HCT116 (cell line): ENCODE measurements at regions not wholly inside any gene's neighbourhood (a gene's known extent, or its start where the extent isn't known, plus 50 kb on each side); places are given as distances from the start of the nearest gene placed in this dataset.

Experiments
- ATAC-seq: fragments of 200-7000 bp; cut with Tn5 transposase; 2 replicates; pipeline ENCODE4 v1.9.1; 2020; ENCODE audit warnings: mild to moderate bottlenecking, moderate library complexity
- BruUV-seq: library from RNA; stranded (reverse); fragments of 400-500 nt; replicated peaks from 2 replicates; lab custom pipeline; 2021; lab: Mats Ljungman, UMichigan
- CTCF ChIA-PET: fragments of 300-600 bp; sonication (Branson Sonifier 250); formaldehyde crosslinking; loops from one replicate; lab custom pipeline; 2021; ENCODE audit warnings: antibody characterized with exemption; lab: Charles Lee
- POLR2A ChIA-PET: fragments of 300-600, 350-600 bp; sonication (Branson Sonifier 250); formaldehyde crosslinking; loops from one replicate; lab custom pipeline; 2021; ENCODE audit warnings: antibody characterized with exemption; lab: Charles Lee
- RAD21 ChIA-PET, 2 experiments: fragments of 300-600 bp; sonication (Branson Sonifier 250); formaldehyde crosslinking; loops; one replicate each; lab custom pipeline; 2023; ENCODE audit warnings: low total read pairs in 2 of 2; ENCODE audit not compliant: uncharacterized antibody in 2 of 2, unreplicated experiment in 2 of 2, low non-redundant PET in 1 of 2; lab: Charles Lee
- DNase-seq: peaks from one replicate; pipeline ENCODE4 v3.0.0-alpha.2; 2010; ENCODE audit warnings: low read depth, low spot score
- H2AFZ ChIP-seq: fragments of 200-600 bp; shearing (Covaris generic), sonication (generic); 2 replicates; pipeline ENCODE4 v1.6.1; 2017; ENCODE audit warnings: low read depth, mixed run types, mixed read lengths, antibody characterized with exemption, low read length; ENCODE audit not compliant: poor library complexity, severe bottlenecking
- H3K27ac ChIP-seq: 2 replicates; pipeline ENCODE4 v1.5.1; 2012; ENCODE audit warnings: low read depth, low read length
- H3K27me3 ChIP-seq: fragments of 200-600 bp; sonication (generic); 2 replicates; pipeline ENCODE4 v1.6.1; 2016; ENCODE audit warnings: mixed run types, low read length, mixed read lengths; ENCODE audit not compliant: insufficient read depth
- H3K36me3 ChIP-seq, 2 experiments: fragments of 200-500 bp in 1 of 2; fragments of 200-600 bp in 1 of 2; sonication (Bioruptor generic) in 1 of 2; sonication (generic) in 1 of 2; 2 replicates each; pipeline versions ENCODE4 v1.5.1 to v1.6.1; 2014 to 2016; ENCODE audit warnings: low read length in 2 of 2, inconsistent platforms in 1 of 2, mixed read lengths in 1 of 2, mixed run types in 1 of 2; ENCODE audit not compliant: insufficient read depth in 2 of 2, control insufficient read depth in 1 of 2
- H3K4me1 ChIP-seq, 2 experiments: fragments of 200-600 bp in 1 of 2; sonication (generic) in 1 of 2; 2 replicates each; pipeline versions ENCODE4 v1.5.1 to v1.6.1; 2012 to 2017; ENCODE audit warnings: low read length in 2 of 2, inconsistent platforms in 1 of 2, mild to moderate bottlenecking in 1 of 2, mixed read lengths in 1 of 2, mixed run types in 1 of 2, moderate library complexity in 1 of 2; ENCODE audit not compliant: insufficient read depth in 2 of 2, control insufficient read depth in 1 of 2
- H3K4me2 ChIP-seq: fragments of 200-600 bp; sonication (generic); 2 replicates; pipeline ENCODE4 v1.6.1; 2017; ENCODE audit warnings: mixed run types, low read length, mixed read lengths
- H3K4me3 ChIP-seq, 2 experiments: fragments of 200-600 bp in 1 of 2; sonication (generic) in 1 of 2; replicated peaks in 1 of 2; 2 replicates each; pipeline ENCODE4 v1.5.1; 2011 to 2016; ENCODE audit warnings: low read length in 2 of 2, control low read depth in 1 of 2, low read depth in 1 of 2, mild to moderate bottlenecking in 1 of 2, mixed read lengths in 1 of 2, mixed run types in 1 of 2
- H3K79me2 ChIP-seq: fragments of 200-600 bp; sonication (generic); 2 replicates; pipeline ENCODE4 v1.6.1; 2017; ENCODE audit warnings: mild to moderate bottlenecking, mixed run types, low read length, moderate library complexity, mixed read lengths; ENCODE audit not compliant: insufficient read depth
- H3K9ac ChIP-seq: fragments of 200-600 bp; sonication (generic); 2 replicates; pipeline ENCODE4 v1.6.1; 2016; ENCODE audit warnings: low read length, mixed read lengths
- H3K9me2 ChIP-seq: fragments of 200-600 bp; sonication (generic), shearing (Covaris generic); 2 replicates; pipeline ENCODE4 v1.6.1; 2017; ENCODE audit warnings: mixed run types, mild to moderate bottlenecking, moderate library complexity; ENCODE audit not compliant: insufficient read depth
- H3K9me3 ChIP-seq, 2 experiments: fragments of 200-500 bp in 1 of 2; fragments of 200-600 bp in 1 of 2; sonication (Bioruptor generic) in 1 of 2; sonication (generic) in 1 of 2; 2 replicates each; pipeline ENCODE4 v1.6.1; 2014 to 2017; ENCODE audit warnings: low read length in 2 of 2, mixed read lengths in 2 of 2, inconsistent platforms in 1 of 2, low read depth in 1 of 2, mild to moderate bottlenecking in 1 of 2, mixed run types in 1 of 2, moderate library complexity in 1 of 2; ENCODE audit not compliant: control insufficient read depth in 1 of 2, insufficient read depth in 1 of 2
- H4K20me1 ChIP-seq: fragments of 200-600 bp; sonication (generic), shearing (Covaris generic); 2 replicates; pipeline ENCODE4 v1.6.1; 2017; ENCODE audit warnings: mixed run types, mild to moderate bottlenecking, moderate library complexity; ENCODE audit not compliant: insufficient read depth
- ATF3 ChIP-seq: IDR thresholded peaks from 2 replicates; pipeline ENCODE4 v1.6.1; 2012
- CBX3 ChIP-seq: IDR thresholded peaks from 2 replicates; pipeline ENCODE4 v1.6.1; 2012; ENCODE audit warnings: low read depth
- CTCF ChIP-seq, 3 experiments: fragments of 200-600 bp in 1 of 3; sonication (generic) in 1 of 3; IDR thresholded peaks in 2 of 3; conservative IDR thresholded peaks in 1 of 3; 2 replicates each; pipeline ENCODE4 v1.5.1; 2012 to 2017; ENCODE audit warnings: low read depth in 2 of 3, low read length in 2 of 3, antibody characterized with exemption in 1 of 3, borderline replicate concordance in 1 of 3, control low read depth in 1 of 3, mild to moderate bottlenecking in 1 of 3, mixed read lengths in 1 of 3, mixed run types in 1 of 3, moderate library complexity in 1 of 3; ENCODE audit not compliant: insufficient read depth in 1 of 3
- EGR1 ChIP-seq: IDR thresholded peaks from 2 replicates; pipeline ENCODE4 v1.6.1; 2012; ENCODE audit warnings: low read depth
- ELF1 ChIP-seq: IDR thresholded peaks from 2 replicates; pipeline ENCODE4 v1.6.1; 2012; ENCODE audit warnings: low read depth, borderline replicate concordance
- EZH2 ChIP-seq: fragments of 200-600 bp; sonication (generic); IDR thresholded peaks from 2 replicates; pipeline ENCODE4 v1.6.1; 2017; ENCODE audit warnings: antibody characterized with exemption, mixed run types
- JUND ChIP-seq: IDR thresholded peaks from 2 replicates; pipeline ENCODE4 v1.6.1; 2012
- POLR2AphosphoS5 ChIP-seq: IDR thresholded peaks from 2 replicates; pipeline ENCODE4 v1.6.1; 2011; ENCODE audit warnings: mild to moderate bottlenecking, low read depth, low read length, moderate library complexity
- RAD21 ChIP-seq: IDR thresholded peaks from 2 replicates; pipeline ENCODE4 v1.6.1; 2012; ENCODE audit warnings: low read depth, mild to moderate bottlenecking
- REST ChIP-seq: IDR thresholded peaks from 2 replicates; pipeline ENCODE4 v1.6.1; 2012; ENCODE audit warnings: low read depth
- SIN3A ChIP-seq: IDR thresholded peaks from 2 replicates; pipeline ENCODE4 v1.6.1; 2012; ENCODE audit warnings: low read depth
- SP1 ChIP-seq: IDR thresholded peaks from 2 replicates; pipeline ENCODE4 v1.6.1; 2012; ENCODE audit warnings: low read depth
- ZBTB33 ChIP-seq: IDR thresholded peaks from 2 replicates; pipeline ENCODE4 v1.6.1; 2011; ENCODE audit warnings: mild to moderate bottlenecking, low read length, moderate library complexity; ENCODE audit not compliant: insufficient replicate concordance; ENCODE audit errors: extremely low read depth
- ZNF274 ChIP-seq: fragments of 200-500 bp; sonication (Bioruptor generic); IDR thresholded peaks from 2 replicates; pipeline ENCODE4 v1.6.1; 2014; ENCODE audit warnings: mild to moderate bottlenecking, low read depth, low read length, inconsistent platforms
- intact Hi-C: fragments of 100-400 bp; cut with micrococcal nuclease; formaldehyde crosslinking; loops from 2 replicates; pipeline ENCODE4 v1.10.0; 2022

- no peak overlapping the region for H3K4me2 ChIP-seq
- ChIA-PET CTCF (no interaction called here), POLR2A (no interaction called here), RAD21 (no interaction called here)
- H3K9me2 ChIP-seq, result no peaks in the 10 kb centered on the region
- TF ChIP-seq EZH2 (no peak), JUND (no peak), SIN3A (no peak), ATF3 (no peak), ZNF274 (no peak), SP1 (no peak), ZBTB33 (no peak), CTCF (IDR thresholded peaks at IDR 0.05 in 2 of 3, conservative IDR thresholded peaks at IDR 0.05 in 1 of 3; ENCODE audit: borderline replicate concordance in 1 of 3, insufficient read depth in 1 of 3, low read depth in 2 of 3, low read length in 2 of 3) (no peak), EGR1 (no peak), POLR2AphosphoS5 (no peak), ELF1 (no peak), REST (no peak), RAD21 (no peak), CBX3 (no peak)
- H4K20me1 ChIP-seq, result no peaks in the 10 kb centered on the region
- ATAC-seq, result no peak
- H3K36me3 ChIP-seq, result no peaks in the 10 kb centered on the region
- intact Hi-C loops, result no loop called here
- H3K9ac ChIP-seq, result no peak overlapping the region
- DNase-seq, result no peak
- no peaks in the 10 kb centered on the region for H3K27me3 ChIP-seq
- H2AFZ ChIP-seq, result no peak overlapping the region
- no peaks in the 10 kb centered on the region for H3K4me1 ChIP-seq
- no peaks in the 10 kb centered on the region for H3K79me2 ChIP-seq
- H3K27ac ChIP-seq, result no peak overlapping the region
- no peak overlapping the region for H3K4me3 ChIP-seq
- no TSS peak for BruUV-seq
- no peaks in the 10 kb centered on the region for H3K9me3 ChIP-seq
Observed at GRCh38 chr15:81968691-81969090, 77.1 kb downstream of the MEX3B start.
